ENCODE measurements at regions not wholly inside any gene's neighbourhood (a gene's known extent, or its start where the extent isn't known, plus 50 kb on each side); places are given as distances from the start of the nearest gene placed in this dataset.

DNA sequence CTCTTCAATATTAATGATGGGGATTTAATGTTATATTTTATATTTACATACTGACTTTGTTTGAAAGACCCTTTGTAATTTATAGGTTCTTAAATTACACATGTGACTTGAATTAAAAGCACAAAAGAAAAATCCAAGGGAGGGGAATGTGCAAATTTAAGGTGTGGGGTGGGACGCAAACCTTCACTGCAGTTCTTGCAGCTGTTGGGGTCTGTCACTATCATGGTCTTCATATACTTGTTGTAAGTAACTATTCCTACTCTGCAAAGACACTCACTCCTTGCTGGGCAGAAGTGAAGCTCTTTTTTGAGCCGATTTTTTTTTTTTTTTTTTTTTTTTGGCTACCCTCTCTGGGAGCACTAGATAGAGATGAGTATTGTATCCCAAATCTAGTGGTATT is 505.3 kb downstream of the ARHGEF28 start:
- H3K36me3 Mint-ChIP-seq = no peaks in the 10 kb centered on the region
- ATAC-seq (replicated peaks) (no peak), DNase-seq (no peak)
- peaks cover 5 to 24% of the 10 kb centered on the region in 2 donors for H3K27me3 Mint-ChIP-seq
- H3K4me1 Mint-ChIP-seq = no peaks in the 10 kb centered on the region
- no peak overlapping the region for H3K27ac Mint-ChIP-seq
- no peak overlapping the region for H3K4me3 Mint-ChIP-seq
- H3K9me3 Mint-ChIP-seq = no peaks in the 10 kb centered on the region

- ATAC-seq (replicated peaks) = no peak
- Mint-ChIP-seq H3K4me3 (no peak overlapping the region), H3K27me3 (peaks cover 5 to 24% of the 10 kb centered on the region in 2 donors), H3K27ac (no peak overlapping the region), H3K9me3 (no peaks in the 10 kb centered on the region), H3K4me1 (no peaks in the 10 kb centered on the region), H3K36me3 (no peaks in the 10 kb centered on the region)
- no peak for DNase-seq
Measured at GRCh38 chr5:74130155-74130897, 504.3 kb downstream of the ARHGEF28 start.

- no peak for ATAC-seq (replicated peaks)
Measured at GRCh38 chr5:74127381-74128320, 501.7 kb downstream of the ARHGEF28 start.

DNA sequence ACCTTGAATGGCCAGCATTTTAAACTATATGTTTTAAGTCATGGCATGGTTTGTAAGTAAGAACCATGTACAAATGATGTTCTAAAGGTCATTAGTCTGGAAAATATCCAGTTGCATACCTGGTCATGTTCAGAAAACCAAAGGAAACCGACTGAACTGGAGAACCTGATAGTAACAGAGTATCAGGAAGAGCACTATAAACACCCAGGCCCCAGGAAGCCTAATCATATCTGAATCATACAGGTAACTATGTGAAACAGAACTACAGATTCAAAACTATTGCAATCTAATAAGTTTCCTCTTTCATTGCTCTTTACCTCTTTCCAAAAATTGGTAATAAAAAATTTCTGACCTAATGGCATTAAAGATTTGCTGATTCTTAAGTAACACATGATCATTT is 500.3 kb downstream of the ARHGEF28 start:
- Mint-ChIP-seq H3K9me3 (no peaks in the 10 kb centered on the region), H3K27me3 (peaks cover 0 to 17% of the 10 kb centered on the region in 2 donors), H3K4me1 (no peaks in the 10 kb centered on the region), H3K27ac (no peak overlapping the region), H3K36me3 (no peaks in the 10 kb centered on the region), H3K4me3 (no peak overlapping the region)
- no peak for ATAC-seq (replicated peaks)
- no peak for DNase-seq

More at GRCh38 chr5:74127381-74128320, 501.7 kb downstream of the ARHGEF28 start:
- H3K27ac Mint-ChIP-seq = no peak overlapping the region
- no peaks in the 10 kb centered on the region for H3K4me1 Mint-ChIP-seq
- DNase-seq = no peak
- no peaks in the 10 kb centered on the region for H3K9me3 Mint-ChIP-seq
- H3K27me3 Mint-ChIP-seq = peaks cover 3 to 21% of the 10 kb centered on the region in 2 donors
- no peak overlapping the region for H3K4me3 Mint-ChIP-seq
- no peaks in the 10 kb centered on the region for H3K36me3 Mint-ChIP-seq

- H3K27me3 Mint-ChIP-seq = peaks cover 0 to 8% of the 10 kb centered on the region in 2 donors
- H3K4me3 Mint-ChIP-seq = no peak overlapping the region
- ATAC-seq (replicated peaks) (no peak), DNase-seq (no peak)
- no peak overlapping the region for H3K27ac Mint-ChIP-seq
- H3K4me1 Mint-ChIP-seq = no peaks in the 10 kb centered on the region
- no peaks in the 10 kb centered on the region for H3K36me3 Mint-ChIP-seq
- H3K9me3 Mint-ChIP-seq = no peaks in the 10 kb centered on the region
Measured at GRCh38 chr5:74124826-74125225, 498.8 kb downstream of the ARHGEF28 start.

DNA sequence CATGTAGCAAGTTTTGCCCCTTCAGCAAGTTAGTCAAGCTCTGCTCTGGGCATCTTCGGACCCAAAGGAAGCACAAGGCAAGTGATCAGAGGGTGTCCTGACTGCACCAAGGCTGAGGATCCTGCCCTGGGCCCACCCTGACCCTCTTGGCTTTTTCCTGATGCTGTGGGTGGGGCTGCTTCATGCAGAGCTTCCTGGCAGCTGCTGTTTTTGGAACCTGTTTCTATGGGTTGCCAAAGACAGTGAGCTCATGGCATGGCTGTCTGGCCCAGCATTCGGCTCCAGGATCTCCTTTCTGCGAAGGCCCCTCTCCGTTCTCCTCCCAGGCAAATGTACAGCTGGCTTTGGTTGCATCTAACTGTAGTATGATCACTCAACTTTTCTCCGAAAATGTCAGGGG is 497.9 kb downstream of the ARHGEF28 start:
- H3K4me3 Mint-ChIP-seq = no peak overlapping the region
- H3K36me3 Mint-ChIP-seq = no peaks in the 10 kb centered on the region
- no peak overlapping the region for H3K27ac Mint-ChIP-seq
- ATAC-seq (replicated peaks) (no peak), DNase-seq (no peak)
- H3K4me1 Mint-ChIP-seq = no peaks in the 10 kb centered on the region
- H3K27me3 Mint-ChIP-seq = peaks cover 0 to 7% of the 10 kb centered on the region in 2 donors
- H3K9me3 Mint-ChIP-seq = no peaks in the 10 kb centered on the region

- DNase-seq = no peak
- ATAC-seq (replicated peaks) = no peak
- Mint-ChIP-seq H3K4me1 (no peaks in the 10 kb centered on the region), H3K27ac (no peak overlapping the region), H3K36me3 (no peaks in the 10 kb centered on the region), H3K27me3 (no peaks in the 10 kb centered on the region), H3K9me3 (no peaks in the 10 kb centered on the region), H3K4me3 (no peak overlapping the region)
Measured at GRCh38 chr5:74122979-74123590, 497.1 kb downstream of the ARHGEF28 start.

- no peak for DNase-seq
Measured at GRCh38 chr5:74122175-74122574, 496.2 kb downstream of the ARHGEF28 start.

DNA sequence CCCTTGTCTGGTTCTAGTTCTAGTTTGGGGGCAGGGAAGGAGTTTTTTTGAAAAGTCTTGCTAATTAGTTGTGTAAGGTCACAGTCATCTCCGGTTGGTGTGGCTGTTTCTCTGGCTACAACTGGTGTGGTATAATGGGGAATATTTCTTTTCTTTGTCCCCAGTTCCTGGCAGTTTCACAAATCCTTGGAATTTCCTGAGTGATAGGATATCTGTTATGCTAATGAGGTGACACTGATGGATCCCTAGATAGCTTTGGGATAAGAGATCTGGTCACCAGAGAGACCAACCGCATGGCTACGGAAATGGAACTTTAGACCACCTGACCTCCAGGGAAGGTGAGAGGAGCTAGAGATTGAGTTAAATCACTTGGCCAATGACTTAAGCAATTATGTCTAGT is 494.6 kb downstream of the ARHGEF28 start:
- Mint-ChIP-seq H3K36me3 (no peaks in the 10 kb centered on the region), H3K27ac (no peak overlapping the region), H3K27me3 (no peaks in the 10 kb centered on the region)

More at GRCh38 chr5:74122175-74122574, 496.2 kb downstream of the ARHGEF28 start:
- no peak overlapping the region for H3K4me3 Mint-ChIP-seq
- no peaks in the 10 kb centered on the region for H3K36me3 Mint-ChIP-seq
- no peak for ATAC-seq (replicated peaks)
- H3K27me3 Mint-ChIP-seq = no peaks in the 10 kb centered on the region
- H3K9me3 Mint-ChIP-seq = no peaks in the 10 kb centered on the region
- H3K27ac Mint-ChIP-seq = no peak overlapping the region
- H3K4me1 Mint-ChIP-seq = no peaks in the 10 kb centered on the region

DNA sequence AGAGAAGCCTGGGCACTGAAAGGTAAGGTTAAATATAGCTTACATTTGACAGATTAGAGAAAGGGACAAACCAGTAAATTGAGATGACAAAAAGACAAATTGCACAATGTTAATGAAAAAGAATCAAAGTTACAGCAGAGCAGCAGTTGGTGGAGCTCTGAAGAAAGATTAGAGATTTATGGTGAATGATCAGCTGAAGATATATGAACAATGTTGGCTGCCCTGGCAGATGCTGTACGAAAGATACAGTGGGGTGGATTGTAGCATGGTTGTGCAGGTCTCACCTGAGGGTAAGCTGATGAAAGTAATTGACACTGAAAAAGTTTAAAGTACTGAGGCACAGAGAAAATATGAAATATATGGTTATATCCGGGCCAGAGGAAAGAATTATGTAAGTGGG is 492.1 kb downstream of the ARHGEF28 start:
- H3K4me1 Mint-ChIP-seq = no peaks in the 10 kb centered on the region
- H3K36me3 Mint-ChIP-seq = no peaks in the 10 kb centered on the region
- DNase-seq = no peak
- ATAC-seq (replicated peaks) = no peak
- no peaks in the 10 kb centered on the region for H3K27me3 Mint-ChIP-seq
- H3K4me3 Mint-ChIP-seq = no peak overlapping the region
- no peaks in the 10 kb centered on the region for H3K9me3 Mint-ChIP-seq
- no peak overlapping the region for H3K27ac Mint-ChIP-seq

More for the DNA sequence above, 494.6 kb downstream of the ARHGEF28 start:
- H3K4me3 Mint-ChIP-seq = no peak overlapping the region
- ATAC-seq (replicated peaks) (no peak), DNase-seq (no peak)
- no peaks in the 10 kb centered on the region for H3K9me3 Mint-ChIP-seq
- no peaks in the 10 kb centered on the region for H3K4me1 Mint-ChIP-seq

DNA sequence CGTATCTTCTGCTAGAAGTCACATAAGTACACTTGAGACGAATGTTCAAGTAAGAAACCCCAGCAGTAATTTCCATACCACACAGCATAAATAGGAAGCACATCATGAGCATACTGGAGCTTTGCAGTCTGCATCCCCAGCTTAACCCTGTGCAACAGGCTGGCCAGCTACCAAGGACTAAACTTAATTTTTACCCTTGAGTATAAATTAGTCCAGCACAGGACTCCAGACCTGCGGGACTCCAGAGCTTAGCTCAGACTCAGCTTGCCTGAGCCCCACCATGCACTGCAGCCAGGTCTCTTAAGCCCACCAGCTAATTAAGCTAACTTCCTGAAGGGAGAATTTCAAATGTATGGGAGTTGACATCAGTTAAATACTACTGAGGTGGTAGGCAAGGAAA is 491.0 kb downstream of the ARHGEF28 start:
- Mint-ChIP-seq H3K36me3 (no peaks in the 10 kb centered on the region), H3K27me3 (no peaks in the 10 kb centered on the region), H3K27ac (no peak overlapping the region), H3K4me3 (no peak overlapping the region), H3K4me1 (no peaks in the 10 kb centered on the region), H3K9me3 (no peaks in the 10 kb centered on the region)
- DNase-seq = no peak
- no peak for ATAC-seq (replicated peaks)

DNA sequence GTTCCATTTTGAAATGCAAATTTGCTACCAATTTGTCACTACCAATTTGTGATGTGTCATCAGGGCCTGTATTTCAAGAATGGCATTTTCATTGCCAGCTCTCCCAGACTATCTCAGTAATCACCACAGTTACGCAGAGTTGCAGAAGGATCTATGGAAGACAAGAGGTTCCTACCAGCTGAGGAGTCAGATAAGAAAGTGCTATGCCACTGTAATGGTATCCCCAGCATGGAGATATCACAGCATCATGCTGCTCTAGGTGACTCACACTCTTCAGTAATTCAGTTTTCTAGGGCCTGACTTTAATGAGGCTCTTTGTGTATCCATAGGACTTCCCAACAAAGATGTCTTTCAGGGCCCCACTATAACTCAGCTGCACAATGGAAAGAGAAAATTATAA is 490.3 kb downstream of the ARHGEF28 start:
- Mint-ChIP-seq H3K4me3 (no peak overlapping the region), H3K9me3 (no peaks in the 10 kb centered on the region), H3K36me3 (no peaks in the 10 kb centered on the region), H3K27me3 (peaks cover 0 to 6% of the 10 kb centered on the region in 2 donors), H3K4me1 (no peaks in the 10 kb centered on the region), H3K27ac (no peak overlapping the region)
- ATAC-seq (replicated peaks) = no peak
- DNase-seq = no peak

DNA sequence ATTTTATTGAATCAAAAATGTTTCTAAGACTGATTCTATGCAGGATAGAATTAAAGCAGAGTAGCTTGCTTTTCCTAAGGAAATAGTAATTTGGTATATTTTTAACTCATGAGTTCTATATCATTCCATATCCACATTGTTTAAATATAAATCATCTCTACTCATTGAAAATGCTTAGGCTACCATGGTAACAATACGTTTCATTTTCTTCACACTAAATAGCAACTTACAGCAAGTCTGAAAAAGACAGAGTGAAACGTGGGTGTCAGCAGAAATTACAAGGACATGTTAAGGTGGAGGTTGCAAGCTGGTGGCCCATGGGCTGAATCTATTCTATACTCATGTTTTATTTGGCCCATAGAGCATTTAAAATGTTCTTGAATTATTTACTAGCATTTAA is 487.9 kb downstream of the ARHGEF28 start:
- Mint-ChIP-seq H3K4me1 (no peaks in the 10 kb centered on the region), H3K9me3 (no peaks in the 10 kb centered on the region), H3K4me3 (no peak overlapping the region), H3K27me3 (peaks cover 0 to 11% of the 10 kb centered on the region in 2 donors), H3K36me3 (no peaks in the 10 kb centered on the region), H3K27ac (no peak overlapping the region)
- DNase-seq (no peak), ATAC-seq (replicated peaks) (no peak)

GRCh38 chr5:74113196-74113540 is 487.2 kb downstream of the ARHGEF28 start:
- Mint-ChIP-seq H3K4me1 (no peaks in the 10 kb centered on the region), H3K9me3 (no peaks in the 10 kb centered on the region), H3K27me3 (peaks cover 0 to 11% of the 10 kb centered on the region in 2 donors), H3K4me3 (no peak overlapping the region), H3K27ac (no peak overlapping the region), H3K36me3 (no peaks in the 10 kb centered on the region)
- no peak for DNase-seq
- ATAC-seq (replicated peaks) = no peak
